DND-41 (cell line): ENCODE measurements at regions not wholly inside any gene's neighbourhood (a gene's known extent, or its start where the extent isn't known, plus 50 kb on each side); places are given as distances from the start of the nearest gene placed in this dataset.

Experiments
- ATAC-seq: fragments of 200-7000 bp; cut with Tn5 transposase; 3 replicates; pipeline ENCODE4 v1.9.1; 2021; ENCODE audit warnings: low read depth; ENCODE audit not compliant: insufficient read depth
- DNase-seq: peaks from one replicate; pipeline ENCODE4 v3.0.0-alpha.2; 2020
- H2AFZ ChIP-seq: 2 replicates; pipeline ENCODE4 v1.6.0; 2012; ENCODE audit warnings: low read depth, low read length
- H3K27ac ChIP-seq: 2 replicates; pipeline ENCODE4 v1.5.1; 2012; ENCODE audit warnings: low read length, inconsistent platforms
- H3K27me3 ChIP-seq: fragments of 200-600 bp; sonication (generic); 2 replicates; pipeline ENCODE4 v1.6.0; 2012; ENCODE audit warnings: low read length, mild to moderate bottlenecking, inconsistent platforms; ENCODE audit not compliant: insufficient read depth, poor library complexity
- H3K36me3 ChIP-seq: 2 replicates; pipeline ENCODE4 v1.5.1; 2012; ENCODE audit warnings: low read length, inconsistent platforms; ENCODE audit not compliant: insufficient read depth
- H3K4me1 ChIP-seq: 2 replicates; pipeline ENCODE4 v1.5.1; 2012; ENCODE audit warnings: mild to moderate bottlenecking, low read length; ENCODE audit not compliant: insufficient read depth
- H3K4me2 ChIP-seq: 2 replicates; pipeline ENCODE4 v1.6.0; 2012; ENCODE audit warnings: mild to moderate bottlenecking, moderate library complexity, low read length, inconsistent platforms; ENCODE audit not compliant: insufficient read depth
- H3K4me3 ChIP-seq, 2 experiments: fragments of 200-600 bp in 1 of 2; shearing (Covaris generic) in 1 of 2; 2 replicates each; pipeline ENCODE4 v1.5.1; 2012 to 2016; ENCODE audit warnings: inconsistent platforms in 2 of 2, low read length in 2 of 2, mild to moderate bottlenecking in 2 of 2, low read depth in 1 of 2, moderate library complexity in 1 of 2
- H3K79me2 ChIP-seq: 2 replicates; pipeline ENCODE4 v1.6.0; 2012; ENCODE audit warnings: low read length, inconsistent platforms; ENCODE audit not compliant: insufficient read depth
- H3K9ac ChIP-seq: 2 replicates; pipeline ENCODE4 v1.6.0; 2012; ENCODE audit warnings: low read depth, mild to moderate bottlenecking, inconsistent platforms, low read length, moderate library complexity
- H3K9me3 ChIP-seq: 2 replicates; pipeline ENCODE4 v1.5.1; 2012; ENCODE audit warnings: low read length, moderate library complexity, mild to moderate bottlenecking, inconsistent platforms; ENCODE audit not compliant: insufficient read depth, severe bottlenecking
- H4K20me1 ChIP-seq: 2 replicates; pipeline ENCODE4 v1.6.0; 2012; ENCODE audit warnings: low read length; ENCODE audit not compliant: insufficient read depth
- EZH2 ChIP-seq: IDR thresholded peaks from 3 replicates; pipeline ENCODE4 v1.6.1; 2012; ENCODE audit warnings: borderline replicate concordance, low read depth, mild to moderate bottlenecking, moderate library complexity, low read length, inconsistent platforms; ENCODE audit not compliant: severe bottlenecking
- TF ChIP-seq, protein P1 (sequence below): IDR thresholded peaks from 2 replicates; pipeline ENCODE4 v1.5.1; 2012; ENCODE audit warnings: borderline replicate concordance, low read length, moderate library complexity, mild to moderate bottlenecking; ENCODE audit not compliant: poor library complexity, severe bottlenecking; ENCODE audit errors: extremely low read depth

DNA sequence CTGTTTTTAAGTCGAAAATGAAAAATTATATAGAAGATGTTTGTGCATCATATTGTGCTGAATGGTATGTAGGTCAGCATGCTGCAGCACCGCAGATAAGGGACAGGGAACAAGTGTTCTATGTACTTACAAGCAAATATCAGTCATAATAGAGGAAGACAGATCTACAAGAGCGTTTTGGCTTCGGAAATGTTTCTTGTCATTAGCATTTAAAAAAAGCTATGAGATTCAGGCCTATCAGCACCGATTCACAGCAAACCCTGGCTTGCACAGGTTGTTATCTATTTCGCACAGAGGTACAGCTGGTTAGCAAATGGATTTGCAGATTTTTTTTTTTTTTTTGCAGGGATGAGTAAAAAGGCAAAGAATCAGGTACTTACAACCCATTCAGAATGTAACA lies 204.2 kb upstream of the TBC1D5 start:
- Histone ChIP-seq H3K4me1 (peaks cover 33% of the 10 kb centered on the region), H3K27ac (peak overlapping the region; percentile 68), H3K79me2 (no peaks in the 10 kb centered on the region), H3K4me3 (no peak overlapping the region), H3K9me3 (peaks cover 14% of the 10 kb centered on the region), H3K36me3 (no peaks in the 10 kb centered on the region), H3K4me2 (no peak overlapping the region), H3K27me3 (no peaks in the 10 kb centered on the region), H2AFZ (no peak overlapping the region), H4K20me1 (no peaks in the 10 kb centered on the region), H3K9ac (no peak overlapping the region)
- DNase-seq, result no peak
- ATAC-seq, result no peak
- no peak for TF ChIP-seq EZH2
- TF ChIP-seq, protein P1, sequence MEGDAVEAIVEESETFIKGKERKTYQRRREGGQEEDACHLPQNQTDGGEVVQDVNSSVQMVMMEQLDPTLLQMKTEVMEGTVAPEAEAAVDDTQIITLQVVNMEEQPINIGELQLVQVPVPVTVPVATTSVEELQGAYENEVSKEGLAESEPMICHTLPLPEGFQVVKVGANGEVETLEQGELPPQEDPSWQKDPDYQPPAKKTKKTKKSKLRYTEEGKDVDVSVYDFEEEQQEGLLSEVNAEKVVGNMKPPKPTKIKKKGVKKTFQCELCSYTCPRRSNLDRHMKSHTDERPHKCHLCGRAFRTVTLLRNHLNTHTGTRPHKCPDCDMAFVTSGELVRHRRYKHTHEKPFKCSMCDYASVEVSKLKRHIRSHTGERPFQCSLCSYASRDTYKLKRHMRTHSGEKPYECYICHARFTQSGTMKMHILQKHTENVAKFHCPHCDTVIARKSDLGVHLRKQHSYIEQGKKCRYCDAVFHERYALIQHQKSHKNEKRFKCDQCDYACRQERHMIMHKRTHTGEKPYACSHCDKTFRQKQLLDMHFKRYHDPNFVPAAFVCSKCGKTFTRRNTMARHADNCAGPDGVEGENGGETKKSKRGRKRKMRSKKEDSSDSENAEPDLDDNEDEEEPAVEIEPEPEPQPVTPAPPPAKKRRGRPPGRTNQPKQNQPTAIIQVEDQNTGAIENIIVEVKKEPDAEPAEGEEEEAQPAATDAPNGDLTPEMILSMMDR, result no peak

DNA sequence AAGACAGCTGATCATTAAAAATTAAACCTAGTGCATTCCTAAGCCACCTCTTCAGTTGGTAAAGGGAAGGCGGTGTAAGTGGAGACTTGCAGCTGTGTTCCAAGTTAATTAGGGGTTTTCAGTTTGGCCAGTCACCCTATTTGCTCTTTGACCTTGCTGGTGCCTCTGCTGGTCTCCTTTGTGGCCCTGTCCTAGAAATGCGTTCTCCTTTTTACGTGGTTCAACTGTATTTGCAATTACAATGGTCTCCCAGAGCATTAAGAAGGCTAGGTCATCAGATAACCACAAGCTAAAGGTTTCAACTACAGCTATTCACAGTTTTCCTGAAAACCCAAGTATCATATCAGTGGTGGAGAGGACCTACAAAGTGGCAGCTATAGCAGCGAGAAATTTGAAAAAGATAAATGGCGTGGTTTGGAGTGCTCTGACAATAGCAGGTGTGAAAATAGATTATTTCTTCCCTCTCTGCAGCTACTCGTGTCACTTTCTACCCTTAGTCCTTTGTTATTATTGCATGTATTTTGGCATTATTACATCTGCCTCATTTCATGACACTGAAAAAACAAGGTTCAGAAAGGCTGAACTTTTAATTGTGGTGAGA lies 203.5 kb upstream of the TBC1D5 start:
- H3K27me3 ChIP-seq, result no peaks in the 10 kb centered on the region
- peak overlapping the region; percentile 9; the same call in 1 of the 2 replicates for H2AFZ ChIP-seq
- H3K4me2 ChIP-seq, result 0 out of 2 replicates have a peak overlapping the region, but pooled peaks have one; percentile 3
- H3K27ac ChIP-seq, result peak overlapping the region; percentile 68
- peak overlapping the region; percentile 7; the same call in 1 of the 2 replicates for H3K9ac ChIP-seq
- H3K4me1 ChIP-seq, result peaks cover 33% of the 10 kb centered on the region
- H3K9me3 ChIP-seq, result peaks cover 7% of the 10 kb centered on the region
- DNase-seq (no peak), ATAC-seq (peak; percentile 78)
- TF ChIP-seq, protein P1, result no peak
- no peak for TF ChIP-seq EZH2
- H4K20me1 ChIP-seq, result no peaks in the 10 kb centered on the region
- H3K36me3 ChIP-seq, result no peaks in the 10 kb centered on the region
- H3K4me3 ChIP-seq, result no peak overlapping the region
- no peaks in the 10 kb centered on the region for H3K79me2 ChIP-seq

DNA sequence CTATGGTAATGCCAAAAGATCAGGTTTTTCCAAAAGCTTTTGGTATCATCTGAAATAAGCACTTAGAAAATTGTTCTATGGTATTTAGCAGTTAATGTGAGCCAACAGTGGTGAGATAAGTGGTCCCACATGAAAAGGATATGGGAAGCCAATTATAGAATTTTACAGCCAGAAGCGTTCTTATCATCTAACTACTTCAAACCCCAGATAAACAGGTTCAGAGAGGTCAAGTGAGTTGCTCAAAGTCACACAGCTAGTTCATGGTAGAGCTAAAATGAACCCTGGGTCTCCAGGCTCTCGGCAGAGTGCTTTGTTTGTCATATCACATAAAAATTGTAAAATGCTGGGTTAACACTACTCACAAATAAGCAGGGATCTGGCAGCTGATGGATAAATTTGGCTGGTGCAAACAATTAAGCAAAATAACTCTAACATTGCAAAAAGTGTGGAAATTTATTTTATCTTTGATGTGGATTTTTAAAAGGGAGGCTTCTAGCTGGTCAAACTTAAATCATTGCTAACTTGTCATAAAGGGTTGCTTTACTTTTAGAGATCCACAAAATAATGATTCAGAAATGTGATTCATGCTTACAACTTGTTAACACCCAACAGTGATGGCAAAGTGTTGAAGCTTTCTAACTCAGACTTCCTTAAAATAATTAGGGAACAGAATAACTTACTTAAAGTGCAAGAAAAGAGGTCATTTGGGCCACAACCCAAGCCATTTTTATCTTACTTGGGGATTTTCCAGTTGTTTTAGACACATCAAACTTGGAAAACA lies 202.8 kb upstream of the TBC1D5 start:
- peaks cover under 1% of the 10 kb centered on the region for H3K9me3 ChIP-seq
- DNase-seq (no peak), ATAC-seq (peak; percentile 15; the same call in 1 of the 3 replicates)
- no peaks in the 10 kb centered on the region for H3K27me3 ChIP-seq
- peak overlapping the region; percentile 68 for H3K27ac ChIP-seq
- peak overlapping the region; percentile 7; the same call in 1 of the 2 replicates for H3K9ac ChIP-seq
- H3K36me3 ChIP-seq, result no peaks in the 10 kb centered on the region
- H3K79me2 ChIP-seq, result no peaks in the 10 kb centered on the region
- H2AFZ ChIP-seq, result peak overlapping the region; percentile 9
- no peaks in the 10 kb centered on the region for H4K20me1 ChIP-seq
- 0 out of 2 replicates have a peak overlapping the region, but pooled peaks have one; percentile 3 for H3K4me2 ChIP-seq
- TF ChIP-seq, protein P1, result no peak
- TF ChIP-seq EZH2, result no peak
- no peak overlapping the region for H3K4me3 ChIP-seq
- peaks cover 37% of the 10 kb centered on the region for H3K4me1 ChIP-seq
